Lower lobe of right lung (tissue), 2 donors: ENCODE measurements at regions not wholly inside any gene's neighbourhood (a gene's known extent, or its start where the extent isn't known, plus 50 kb on each side); places are given as distances from the start of the nearest gene placed in this dataset.

Source experiments
- ATAC-seq, 2 donors: fragments of 200-7000 bp; cut with Tn5 transposase; one replicate each; pipeline ENCODE4 v1.9.1; 2020 to 2022; ENCODE audit warnings: mild to moderate bottlenecking in 2 of 2, moderate library complexity in 2 of 2
- DNase-seq: peaks from one replicate; pipeline ENCODE4 v3.0.0-alpha.2; 2020
- H3K27ac ChIP-seq: fragments of 200-600 bp; one replicate; pipeline ENCODE4 v1.8.0; 2022
- H3K27me3 ChIP-seq: fragments of 200-600 bp; one replicate; pipeline ENCODE4 v1.8.0; 2022; ENCODE audit warnings: low read depth
- H3K36me3 ChIP-seq: fragments of 200-600 bp; one replicate; pipeline ENCODE4 v1.8.0; 2022; ENCODE audit warnings: mild to moderate bottlenecking
- H3K4me1 ChIP-seq: fragments of 200-600 bp; one replicate; pipeline ENCODE4 v1.8.0; 2022
- H3K4me3 ChIP-seq: fragments of 200-600 bp; one replicate; pipeline ENCODE4 v1.8.0; 2022; ENCODE audit warnings: mild to moderate bottlenecking
- H3K9me3 ChIP-seq: fragments of 200-600 bp; one replicate; pipeline ENCODE4 v1.8.0; 2022
- intact Hi-C: fragments of 100-400 bp; cut with DNase I; formaldehyde crosslinking; loops from one replicate; pipeline ENCODE4 v1.11.0; 2022
- TF ChIP-seq, protein P1 (sequence below): fragments of 200-600 bp; IDR thresholded peaks from one replicate; pipeline ENCODE4 v1.8.0; 2022; ENCODE audit warnings: antibody characterized with exemption, mild to moderate bottlenecking
- donor health status: DM: no; HTN: yes; CAD: no; lungs with severe emphysema.

DNA sequence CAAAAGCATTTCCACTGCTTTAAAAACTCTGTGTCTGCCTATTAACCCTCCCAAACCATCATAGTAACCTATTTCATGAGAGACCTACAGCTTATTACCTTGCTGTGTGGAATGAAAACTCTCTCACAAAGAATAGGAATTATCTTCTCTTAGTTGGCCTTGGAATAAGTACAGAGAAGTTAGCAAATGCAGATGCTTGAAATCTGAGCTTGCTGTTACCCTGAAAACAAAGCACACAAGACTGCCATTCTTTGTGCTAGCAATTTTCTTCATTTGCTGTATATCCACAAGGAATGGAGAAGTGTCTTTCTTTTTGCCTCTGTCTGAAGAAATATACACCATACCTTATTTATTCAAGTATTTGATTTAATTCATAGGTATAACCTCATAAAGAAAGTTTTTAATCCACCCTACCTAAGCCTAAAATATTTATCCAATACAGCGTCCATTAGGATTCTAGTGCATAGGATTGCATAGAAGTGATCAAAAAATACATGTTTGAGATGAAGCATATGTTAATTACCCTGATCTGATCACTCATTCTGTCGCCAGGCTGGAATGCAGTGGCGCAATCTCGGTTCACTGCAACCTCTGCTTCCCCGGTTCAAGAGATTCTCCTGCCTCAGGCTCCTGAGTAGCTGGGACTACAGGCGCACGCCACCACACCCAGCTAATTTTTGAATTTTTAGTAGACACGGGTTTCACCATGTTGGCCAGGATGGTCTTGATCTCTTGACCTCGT, 451.1 kb downstream of the LTN1 start:
- no peak for ATAC-seq
- intact Hi-C loops, result no loop called here

DNA sequence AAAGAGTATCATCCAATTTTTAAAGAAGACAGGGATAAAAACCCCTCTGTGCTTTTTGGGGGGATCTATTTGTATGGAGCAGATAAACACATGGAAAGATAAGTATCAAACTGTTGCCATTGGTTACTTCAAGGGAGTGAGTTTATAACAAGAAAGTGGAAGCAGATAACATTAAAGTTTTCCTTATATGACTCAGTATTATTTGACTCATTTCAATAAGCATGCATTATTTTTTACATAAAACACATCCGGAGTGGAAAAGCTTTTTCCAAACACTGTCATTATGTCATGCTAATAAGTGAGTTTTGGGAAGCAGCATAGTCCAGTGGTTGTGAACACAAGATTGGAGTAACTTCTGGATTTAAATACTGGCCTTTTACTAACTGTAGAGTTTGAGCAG, 452.2 kb downstream of the LTN1 start:
- H3K27me3 ChIP-seq, result no peaks in the 10 kb centered on the region
- intact Hi-C loops, result no loop called here
- no peak for DNase-seq
- TF ChIP-seq, protein P1, sequence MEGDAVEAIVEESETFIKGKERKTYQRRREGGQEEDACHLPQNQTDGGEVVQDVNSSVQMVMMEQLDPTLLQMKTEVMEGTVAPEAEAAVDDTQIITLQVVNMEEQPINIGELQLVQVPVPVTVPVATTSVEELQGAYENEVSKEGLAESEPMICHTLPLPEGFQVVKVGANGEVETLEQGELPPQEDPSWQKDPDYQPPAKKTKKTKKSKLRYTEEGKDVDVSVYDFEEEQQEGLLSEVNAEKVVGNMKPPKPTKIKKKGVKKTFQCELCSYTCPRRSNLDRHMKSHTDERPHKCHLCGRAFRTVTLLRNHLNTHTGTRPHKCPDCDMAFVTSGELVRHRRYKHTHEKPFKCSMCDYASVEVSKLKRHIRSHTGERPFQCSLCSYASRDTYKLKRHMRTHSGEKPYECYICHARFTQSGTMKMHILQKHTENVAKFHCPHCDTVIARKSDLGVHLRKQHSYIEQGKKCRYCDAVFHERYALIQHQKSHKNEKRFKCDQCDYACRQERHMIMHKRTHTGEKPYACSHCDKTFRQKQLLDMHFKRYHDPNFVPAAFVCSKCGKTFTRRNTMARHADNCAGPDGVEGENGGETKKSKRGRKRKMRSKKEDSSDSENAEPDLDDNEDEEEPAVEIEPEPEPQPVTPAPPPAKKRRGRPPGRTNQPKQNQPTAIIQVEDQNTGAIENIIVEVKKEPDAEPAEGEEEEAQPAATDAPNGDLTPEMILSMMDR, result no peak
- H3K9me3 ChIP-seq, result no peaks in the 10 kb centered on the region
- no peak overlapping the region for H3K4me3 ChIP-seq
- no peak for ATAC-seq
- H3K4me1 ChIP-seq, result no peaks in the 10 kb centered on the region
- H3K27ac ChIP-seq, result no peak overlapping the region
- no peaks in the 10 kb centered on the region for H3K36me3 ChIP-seq

More for the DNA sequence above, 451.1 kb downstream of the LTN1 start:
- H3K27ac ChIP-seq, result no peak overlapping the region
- H3K9me3 ChIP-seq, result no peaks in the 10 kb centered on the region
- no peaks in the 10 kb centered on the region for H3K27me3 ChIP-seq
- H3K36me3 ChIP-seq, result no peaks in the 10 kb centered on the region
- no peak for DNase-seq
- no peaks in the 10 kb centered on the region for H3K4me1 ChIP-seq
- no peak overlapping the region for H3K4me3 ChIP-seq
- TF ChIP-seq, protein P1, result no peak

DNA sequence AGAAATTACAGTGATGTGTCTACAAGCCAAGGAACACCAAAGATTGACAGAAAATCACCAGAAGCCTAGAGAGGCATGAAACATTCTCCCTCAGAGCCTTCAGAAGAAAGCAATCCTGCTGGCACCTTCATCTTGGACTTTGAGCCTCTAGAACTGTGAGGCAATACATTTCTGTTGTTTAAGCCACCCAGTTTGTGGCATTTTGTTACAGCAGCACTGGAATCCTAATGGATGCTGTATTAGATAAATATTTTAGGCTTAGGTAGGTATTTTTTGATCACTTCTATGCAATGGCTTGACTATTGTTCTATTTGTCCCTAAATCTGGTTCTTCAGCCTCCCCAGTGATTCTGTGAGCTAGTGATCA, 453.1 kb downstream of the LTN1 start:
- Histone ChIP-seq H3K4me1 (no peaks in the 10 kb centered on the region), H3K9me3 (no peaks in the 10 kb centered on the region), H3K4me3 (no peak overlapping the region), H3K27ac (no peak overlapping the region), H3K36me3 (no peaks in the 10 kb centered on the region), H3K27me3 (no peaks in the 10 kb centered on the region)
- DNase-seq (no peak), ATAC-seq (no peak)
- TF ChIP-seq, protein P1, result no peak
- intact Hi-C loops, result no loop called here

DNA sequence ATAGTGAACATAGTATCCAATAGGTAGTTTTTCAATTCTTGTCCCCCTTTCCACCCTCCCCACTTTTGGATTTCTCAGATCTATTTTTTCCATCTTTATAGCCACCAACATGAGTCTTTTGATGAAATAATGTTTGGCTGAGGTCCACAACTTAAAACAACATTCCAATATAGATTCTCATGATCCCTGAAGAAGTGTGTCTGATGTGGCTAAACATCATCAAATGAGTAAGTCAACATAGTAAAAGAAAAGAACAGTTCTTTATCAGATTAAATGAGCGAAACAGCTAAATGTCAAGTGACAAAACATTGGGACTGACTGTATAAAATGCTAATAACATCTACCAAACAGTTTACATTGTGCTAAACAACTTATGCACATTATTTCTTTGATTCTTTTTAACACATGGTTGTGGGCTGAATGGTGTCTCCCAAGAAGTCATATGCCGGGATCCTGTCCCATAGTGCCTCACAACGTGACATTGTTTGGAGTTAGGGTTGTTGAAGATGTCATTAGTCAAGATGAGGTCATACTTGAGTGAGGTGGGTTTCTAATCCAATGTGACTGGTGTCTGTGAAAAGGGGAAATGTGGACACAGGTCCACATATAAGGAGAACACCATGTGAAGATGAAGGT, 453.6 kb downstream of the LTN1 start:
- Histone ChIP-seq H3K4me3 (no peak overlapping the region), H3K27ac (no peak overlapping the region), H3K27me3 (no peaks in the 10 kb centered on the region), H3K4me1 (no peaks in the 10 kb centered on the region), H3K9me3 (no peaks in the 10 kb centered on the region), H3K36me3 (no peaks in the 10 kb centered on the region)
- no peak for ATAC-seq
- no peak for DNase-seq
- TF ChIP-seq, protein P1, result no peak
- intact Hi-C loops, result no loop called here

DNA sequence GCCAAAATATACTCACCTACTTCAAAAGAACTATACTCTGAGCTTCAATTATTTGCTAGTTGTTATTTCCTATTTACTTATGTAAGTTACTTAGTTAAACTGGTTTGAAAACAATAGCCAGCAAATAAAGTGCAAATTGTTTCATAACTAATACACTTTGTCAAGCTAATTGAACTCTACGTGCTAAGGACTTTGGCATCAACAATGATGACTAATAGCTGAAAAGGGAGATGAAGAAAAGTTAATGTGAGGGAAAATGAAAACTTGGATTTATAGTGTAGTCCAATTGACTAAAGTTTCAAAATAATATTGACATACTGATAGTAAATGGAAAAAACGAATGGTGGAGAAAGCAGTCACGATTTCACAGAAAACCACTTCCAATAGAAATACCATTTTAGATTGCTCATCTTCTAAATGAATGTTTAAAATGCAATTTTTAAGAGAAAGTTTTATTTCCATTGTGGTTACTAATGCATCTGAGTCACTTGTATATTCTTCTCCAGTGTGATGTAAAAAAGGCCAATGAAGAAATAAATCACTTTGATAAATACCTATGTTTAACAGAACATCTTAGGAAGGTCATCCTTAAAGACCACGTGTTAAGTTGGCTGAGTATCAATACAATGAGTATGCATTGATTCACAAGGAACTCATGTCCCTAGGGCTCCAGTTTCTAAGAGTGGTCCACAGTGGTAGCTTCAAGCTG, 455.2 kb downstream of the LTN1 start:
- DNase-seq, result no peak
- no peaks in the 10 kb centered on the region for H3K27me3 ChIP-seq
- H3K4me1 ChIP-seq, result no peaks in the 10 kb centered on the region
- H3K9me3 ChIP-seq, result no peaks in the 10 kb centered on the region
- intact Hi-C loops, result no loop called here
- no peak overlapping the region for H3K4me3 ChIP-seq
- H3K27ac ChIP-seq, result no peak overlapping the region
- no peak for ATAC-seq
- TF ChIP-seq, protein P1, result no peak
- no peaks in the 10 kb centered on the region for H3K36me3 ChIP-seq
